ENCODE measurements at regions not wholly inside any gene's neighbourhood (a gene's known extent, or its start where the extent isn't known, plus 50 kb on each side); places are given as distances from the start of the nearest gene placed in this dataset.

DNA sequence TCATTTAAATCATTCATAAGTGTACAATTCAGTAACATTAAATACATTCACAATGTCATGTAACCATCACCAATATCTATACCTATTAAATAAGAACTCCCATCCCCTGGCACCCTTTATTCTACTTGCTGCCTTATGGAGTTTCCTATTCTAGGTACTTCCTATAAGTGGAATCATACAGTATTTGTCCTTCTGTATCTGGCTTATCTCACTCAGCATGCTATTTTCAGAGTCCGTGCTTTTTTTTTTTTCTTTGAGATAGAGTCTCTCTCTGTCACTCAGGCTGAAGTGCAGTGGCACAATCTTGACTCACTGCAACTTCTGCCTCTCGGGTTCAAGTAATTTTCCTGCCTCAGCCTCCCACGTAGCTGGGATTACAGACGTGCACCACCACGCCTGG is 67.9 kb upstream of the STOX2 start:
- Histone ChIP-seq H3K14ac (ENCODE audit: insufficient read depth, low read length) (no peak overlapping the region), H3K4me1 (ENCODE audit: insufficient read depth, low read length) (no peaks in the 10 kb centered on the region), H3K27me3 (ENCODE audit: insufficient read depth, low read length) (no peaks in the 10 kb centered on the region), H3K79me1 (ENCODE audit: insufficient read depth, low read depth, low read length, poor library complexity, severe bottlenecking) (no peaks in the 10 kb centered on the region), H3K4ac (ENCODE audit: low read depth, low read length) (no peak overlapping the region), H3K23ac (ENCODE audit: insufficient read length, low read depth, low read length) (no peak overlapping the region), H4K20me1 (ENCODE audit: control insufficient read depth, insufficient read depth, insufficient read length) (no peaks in the 10 kb centered on the region), H2AFZ (ENCODE audit: low read length) (no peak overlapping the region), H3K9ac (ENCODE audit: extremely low read depth, insufficient read length, low read length) (no peak overlapping the region), H2BK15ac (ENCODE audit: low read depth, low read length) (no peak overlapping the region), H3K23me2 (ENCODE audit: insufficient read length, low read depth, low read length, poor library complexity, severe bottlenecking) (no peaks in the 10 kb centered on the region), H4K8ac (replicated peaks; ENCODE audit: insufficient read length, low read depth, low read length) (no peak overlapping the region), H2BK120ac (ENCODE audit: low read depth, low read length, poor library complexity, severe bottlenecking) (no peak overlapping the region), H3K18ac (ENCODE audit: insufficient read length, low read depth, low read length) (no peak overlapping the region), H2BK12ac (ENCODE audit: insufficient read length, low read depth, low read length) (no peak overlapping the region), H3K56ac (ENCODE audit: insufficient read length, low read depth, low read length) (no peak overlapping the region), H2AK5ac (ENCODE audit: insufficient read length, low read length) (no peak overlapping the region), H4K91ac (ENCODE audit: insufficient read length, low read depth, low read length) (no peak overlapping the region), H3K27ac (ENCODE audit: insufficient read length, low read depth, low read length) (no peak overlapping the region), H2BK20ac (ENCODE audit: low read depth, low read length, poor library complexity, severe bottlenecking) (no peak overlapping the region), H3K4me2 (ENCODE audit: insufficient read depth, insufficient read length, low read length) (no peak overlapping the region), H4K5ac (ENCODE audit: insufficient read length, low read depth, low read length) (no peak overlapping the region), H3K79me2 (ENCODE audit: insufficient read depth, low read length) (no peaks in the 10 kb centered on the region), H3T11ph (ENCODE audit: low read length) (no peak overlapping the region), H2BK5ac (ENCODE audit: insufficient read length, low read length) (no peak overlapping the region), H3K9me3 (ENCODE audit: control insufficient read depth, low read depth, low read length) (no peaks in the 10 kb centered on the region)
- Mint-ChIP-seq H3K4me3 (no peak overlapping the region), H3K27ac (no peak overlapping the region), H3K4me1 (peaks cover 15% of the 10 kb centered on the region in 2 experiments; a peak in 3 of 4 replicates), H3K9me3 (no peaks in the 10 kb centered on the region), H3K36me3 (ENCODE audit: insufficient read depth in 1 of 3, low read depth in 3 of 3) (no peaks in the 10 kb centered on the region), H3K27me3 (ENCODE audit: low read depth) (peaks cover 4% of the 10 kb centered on the region)
- TF ChIP-seq, protein P1, sequence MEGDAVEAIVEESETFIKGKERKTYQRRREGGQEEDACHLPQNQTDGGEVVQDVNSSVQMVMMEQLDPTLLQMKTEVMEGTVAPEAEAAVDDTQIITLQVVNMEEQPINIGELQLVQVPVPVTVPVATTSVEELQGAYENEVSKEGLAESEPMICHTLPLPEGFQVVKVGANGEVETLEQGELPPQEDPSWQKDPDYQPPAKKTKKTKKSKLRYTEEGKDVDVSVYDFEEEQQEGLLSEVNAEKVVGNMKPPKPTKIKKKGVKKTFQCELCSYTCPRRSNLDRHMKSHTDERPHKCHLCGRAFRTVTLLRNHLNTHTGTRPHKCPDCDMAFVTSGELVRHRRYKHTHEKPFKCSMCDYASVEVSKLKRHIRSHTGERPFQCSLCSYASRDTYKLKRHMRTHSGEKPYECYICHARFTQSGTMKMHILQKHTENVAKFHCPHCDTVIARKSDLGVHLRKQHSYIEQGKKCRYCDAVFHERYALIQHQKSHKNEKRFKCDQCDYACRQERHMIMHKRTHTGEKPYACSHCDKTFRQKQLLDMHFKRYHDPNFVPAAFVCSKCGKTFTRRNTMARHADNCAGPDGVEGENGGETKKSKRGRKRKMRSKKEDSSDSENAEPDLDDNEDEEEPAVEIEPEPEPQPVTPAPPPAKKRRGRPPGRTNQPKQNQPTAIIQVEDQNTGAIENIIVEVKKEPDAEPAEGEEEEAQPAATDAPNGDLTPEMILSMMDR (conservative IDR thresholded peaks at IDR 0.05): no peak
- no peak for DNase-seq
- no CpG with 5 or more reads among the region's 5 CpGs for WGBS (ENCODE audit: extremely low coverage, insufficient read length, low lambda C conversion rate)

Measured in H9 (cell line).